SK-N-SH treated with all-trans-retinoic acid at 6 μM for 48 hours (cell line): ENCODE measurements at regions not wholly inside any gene's neighbourhood (a gene's known extent, or its start where the extent isn't known, plus 50 kb on each side); places are given as distances from the start of the nearest gene placed in this dataset.

Experiments
- ATAC-seq: fragments of 200-7000 bp; cut with Tn5 transposase; 3 replicates; pipeline ENCODE4 v1.9.1; 2020; ENCODE audit warnings: mild to moderate bottlenecking, moderate library complexity
- ARNTL ChIP-seq: fragments of 450-650 bp; formaldehyde crosslinking; IDR thresholded peaks from 2 replicates; pipeline ENCODE4 v1.5.0; 2020; ENCODE audit warnings: low read depth, mild to moderate bottlenecking, moderate library complexity, borderline replicate concordance
- BACH2 ChIP-seq: fragments of 250-450 bp; sonication (Bioruptor Pico); IDR thresholded peaks from 2 replicates; pipeline ENCODE4 v1.9.0; 2021; ENCODE audit warnings: mild to moderate bottlenecking, borderline replicate concordance
- CSDC2 ChIP-seq: fragments of 250-450 bp; sonication (Bioruptor Pico); IDR thresholded peaks from 2 replicates; pipeline ENCODE4 v1.5.0; 2020; ENCODE audit warnings: mild to moderate bottlenecking, moderate library complexity
- ESRRG ChIP-seq: fragments of 250-450 bp; sonication (Bioruptor Pico); IDR thresholded peaks from 2 replicates; pipeline ENCODE4 v1.6.1; 2021; ENCODE audit warnings: mild to moderate bottlenecking
- GLIS3 ChIP-seq: fragments of 250-450 bp; sonication (Bioruptor Pico); IDR thresholded peaks from 2 replicates; pipeline ENCODE4 v1.5.0; 2020; ENCODE audit warnings: mild to moderate bottlenecking, moderate library complexity
- ISL1 ChIP-seq: fragments of 250-450 bp; sonication (Bioruptor Pico); IDR thresholded peaks from 2 replicates; pipeline ENCODE4 v2.1.2; 2022; ENCODE audit warnings: mild to moderate bottlenecking, moderate library complexity
- OSR1 ChIP-seq: fragments of 250-450 bp; sonication (Bioruptor Pico); IDR thresholded peaks from 2 replicates; pipeline ENCODE4 v1.8.0; 2022; ENCODE audit warnings: moderate library complexity, mild to moderate bottlenecking, inconsistent platforms
- PPARA ChIP-seq: fragments of 250-450 bp; sonication (Bioruptor Pico); IDR thresholded peaks from 2 replicates; pipeline ENCODE4 v1.5.0; 2020; ENCODE audit warnings: mild to moderate bottlenecking, borderline replicate concordance
- RARB ChIP-seq: fragments of 250-450 bp; sonication (Bioruptor Pico); IDR thresholded peaks from 2 replicates; pipeline ENCODE4 v1.8.0; 2021; ENCODE audit warnings: mild to moderate bottlenecking, moderate library complexity
- TOX ChIP-seq: fragments of 250-450 bp; sonication (Bioruptor Pico); IDR thresholded peaks from 2 replicates; pipeline ENCODE4 v1.8.0; 2021; ENCODE audit warnings: mild to moderate bottlenecking, moderate library complexity, borderline replicate concordance
- ZC3H10 ChIP-seq: fragments of 250-450 bp; sonication (Bioruptor Pico); IDR thresholded peaks from 2 replicates; pipeline ENCODE4 v1.5.1; 2021; ENCODE audit warnings: mild to moderate bottlenecking, moderate library complexity
- ZFP3 ChIP-seq: fragments of 250-450 bp; sonication (Bioruptor Pico); IDR thresholded peaks from 2 replicates; pipeline ENCODE4 v1.5.0; 2020; ENCODE audit warnings: mild to moderate bottlenecking, moderate library complexity
- ZFP30 ChIP-seq: fragments of 450-650 bp; formaldehyde crosslinking; IDR thresholded peaks from 2 replicates; pipeline ENCODE4 v1.5.0; 2022; ENCODE audit warnings: mild to moderate bottlenecking, moderate library complexity
- ZNF565 ChIP-seq: fragments of 450-650 bp; formaldehyde crosslinking; conservative IDR thresholded peaks from 2 replicates; pipeline ENCODE4 v1.5.0; 2020; ENCODE audit warnings: low read depth, mild to moderate bottlenecking, moderate library complexity
- ZNF70 ChIP-seq: fragments of 450-650 bp; formaldehyde crosslinking; IDR thresholded peaks from 2 replicates; pipeline ENCODE4 v1.5.0; 2020; ENCODE audit warnings: mild to moderate bottlenecking, moderate library complexity
- ZNF8 ChIP-seq: fragments of 450-650 bp; formaldehyde crosslinking; IDR thresholded peaks from 2 replicates; pipeline ENCODE4 v1.5.0; 2020; ENCODE audit warnings: mild to moderate bottlenecking, moderate library complexity
- TF ChIP-seq, protein P1 (sequence below): fragments of 250-450 bp; sonication (Bioruptor Pico); IDR thresholded peaks from 2 replicates; pipeline ENCODE4 v1.5.1; 2021; ENCODE audit warnings: mild to moderate bottlenecking, moderate library complexity
- TF ChIP-seq, protein P2 (sequence below): fragments of 250-450 bp; sonication (Bioruptor Pico); IDR thresholded peaks from 2 replicates; pipeline ENCODE4 v1.8.0; 2020; ENCODE audit warnings: mild to moderate bottlenecking, moderate library complexity, borderline replicate concordance
- TF ChIP-seq, protein P3 (sequence below): fragments of 250-450 bp; sonication (Bioruptor Pico); IDR thresholded peaks from 2 replicates; pipeline ENCODE4 v1.5.1; 2020; ENCODE audit warnings: low read depth, mild to moderate bottlenecking, moderate library complexity
- TF ChIP-seq, protein P4 (sequence below): fragments of 250-450 bp; sonication (Bioruptor Pico); IDR thresholded peaks from 2 replicates; pipeline ENCODE4 v1.5.0; 2020; ENCODE audit warnings: mild to moderate bottlenecking, moderate library complexity
- TF ChIP-seq, protein P5 (sequence below): fragments of 250-450 bp; sonication (Bioruptor Pico); IDR thresholded peaks from 2 replicates; pipeline ENCODE4 v1.8.0; 2021; ENCODE audit warnings: low read depth, mild to moderate bottlenecking, moderate library complexity, borderline replicate concordance

DNA sequence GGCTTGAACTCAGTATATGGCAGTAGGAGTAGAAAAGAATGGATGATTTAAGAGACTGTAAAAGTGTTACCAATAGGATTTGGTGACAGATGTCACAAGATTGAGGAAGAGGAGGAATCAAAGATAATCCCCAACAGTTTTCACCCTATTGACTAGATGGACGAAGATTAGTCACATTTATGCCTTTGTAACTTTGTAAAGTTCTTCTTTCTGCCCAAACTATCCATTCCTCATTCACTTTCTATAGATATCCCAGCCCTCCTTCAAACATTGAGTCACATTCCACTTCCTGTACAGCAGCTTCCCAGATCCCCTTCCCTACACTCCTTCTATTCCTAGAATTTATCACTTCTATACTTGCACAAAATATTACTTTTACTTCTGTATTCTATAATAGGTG, 207.9 kb downstream of the BTG1 start:
- no peak for ATAC-seq
- TF ChIP-seq ESRRG (CRISPR knock-in tag), result no peak
- TF ChIP-seq, protein P1, sequence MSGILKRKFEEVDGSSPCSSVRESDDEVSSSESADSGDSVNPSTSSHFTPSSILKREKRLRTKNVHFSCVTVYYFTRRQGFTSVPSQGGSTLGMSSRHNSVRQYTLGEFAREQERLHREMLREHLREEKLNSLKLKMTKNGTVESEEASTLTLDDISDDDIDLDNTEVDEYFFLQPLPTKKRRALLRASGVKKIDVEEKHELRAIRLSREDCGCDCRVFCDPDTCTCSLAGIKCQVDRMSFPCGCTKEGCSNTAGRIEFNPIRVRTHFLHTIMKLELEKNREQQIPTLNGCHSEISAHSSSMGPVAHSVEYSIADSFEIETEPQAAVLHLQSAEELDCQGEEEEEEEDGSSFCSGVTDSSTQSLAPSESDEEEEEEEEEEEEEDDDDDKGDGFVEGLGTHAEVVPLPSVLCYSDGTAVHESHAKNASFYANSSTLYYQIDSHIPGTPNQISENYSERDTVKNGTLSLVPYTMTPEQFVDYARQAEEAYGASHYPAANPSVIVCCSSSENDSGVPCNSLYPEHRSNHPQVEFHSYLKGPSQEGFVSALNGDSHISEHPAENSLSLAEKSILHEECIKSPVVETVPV, result no peak
- TF ChIP-seq ZNF8 (CRISPR knock-in tag), result no peak
- no peak for TF ChIP-seq GLIS3 (CRISPR knock-in tag)
- TF ChIP-seq, protein P2, sequence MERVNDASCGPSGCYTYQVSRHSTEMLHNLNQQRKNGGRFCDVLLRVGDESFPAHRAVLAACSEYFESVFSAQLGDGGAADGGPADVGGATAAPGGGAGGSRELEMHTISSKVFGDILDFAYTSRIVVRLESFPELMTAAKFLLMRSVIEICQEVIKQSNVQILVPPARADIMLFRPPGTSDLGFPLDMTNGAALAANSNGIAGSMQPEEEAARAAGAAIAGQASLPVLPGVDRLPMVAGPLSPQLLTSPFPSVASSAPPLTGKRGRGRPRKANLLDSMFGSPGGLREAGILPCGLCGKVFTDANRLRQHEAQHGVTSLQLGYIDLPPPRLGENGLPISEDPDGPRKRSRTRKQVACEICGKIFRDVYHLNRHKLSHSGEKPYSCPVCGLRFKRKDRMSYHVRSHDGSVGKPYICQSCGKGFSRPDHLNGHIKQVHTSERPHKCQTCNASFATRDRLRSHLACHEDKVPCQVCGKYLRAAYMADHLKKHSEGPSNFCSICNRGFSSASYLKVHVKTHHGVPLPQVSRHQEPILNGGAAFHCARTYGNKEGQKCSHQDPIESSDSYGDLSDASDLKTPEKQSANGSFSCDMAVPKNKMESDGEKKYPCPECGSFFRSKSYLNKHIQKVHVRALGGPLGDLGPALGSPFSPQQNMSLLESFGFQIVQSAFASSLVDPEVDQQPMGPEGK (CRISPR knock-in tag), result no peak
- TF ChIP-seq ZFP3 (CRISPR knock-in tag), result no peak
- TF ChIP-seq, protein P3, sequence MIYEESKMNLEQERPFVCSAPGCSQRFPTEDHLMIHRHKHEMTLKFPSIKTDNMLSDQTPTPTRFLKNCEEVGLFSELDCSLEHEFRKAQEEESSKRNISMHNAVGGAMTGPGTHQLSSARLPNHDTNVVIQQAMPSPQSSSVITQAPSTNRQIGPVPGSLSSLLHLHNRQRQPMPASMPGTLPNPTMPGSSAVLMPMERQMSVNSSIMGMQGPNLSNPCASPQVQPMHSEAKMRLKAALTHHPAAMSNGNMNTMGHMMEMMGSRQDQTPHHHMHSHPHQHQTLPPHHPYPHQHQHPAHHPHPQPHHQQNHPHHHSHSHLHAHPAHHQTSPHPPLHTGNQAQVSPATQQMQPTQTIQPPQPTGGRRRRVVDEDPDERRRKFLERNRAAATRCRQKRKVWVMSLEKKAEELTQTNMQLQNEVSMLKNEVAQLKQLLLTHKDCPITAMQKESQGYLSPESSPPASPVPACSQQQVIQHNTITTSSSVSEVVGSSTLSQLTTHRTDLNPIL (CRISPR knock-in tag), result no peak
- no peak for TF ChIP-seq OSR1 (CRISPR knock-in tag)

DNA sequence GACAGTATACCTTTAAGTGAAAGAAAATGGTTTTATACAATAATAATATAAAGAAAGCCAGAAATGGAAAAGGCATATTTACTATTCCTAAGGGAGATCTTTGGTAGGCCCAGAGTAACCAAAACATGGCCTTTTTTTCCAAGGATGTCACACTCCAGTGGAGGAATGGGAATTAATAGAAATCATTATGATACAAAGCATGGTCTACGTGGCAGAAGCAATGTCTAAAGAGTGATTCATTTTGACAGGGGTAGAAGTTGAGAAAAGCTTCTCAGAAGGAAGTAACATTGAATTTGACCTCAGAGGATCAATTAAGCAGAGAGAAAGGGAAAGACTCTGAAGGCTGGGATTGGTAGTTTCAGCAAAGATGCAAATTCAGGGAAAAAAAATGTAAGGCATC, 208.6 kb downstream of the BTG1 start:
- no peak for ATAC-seq
- TF ChIP-seq, protein P4, sequence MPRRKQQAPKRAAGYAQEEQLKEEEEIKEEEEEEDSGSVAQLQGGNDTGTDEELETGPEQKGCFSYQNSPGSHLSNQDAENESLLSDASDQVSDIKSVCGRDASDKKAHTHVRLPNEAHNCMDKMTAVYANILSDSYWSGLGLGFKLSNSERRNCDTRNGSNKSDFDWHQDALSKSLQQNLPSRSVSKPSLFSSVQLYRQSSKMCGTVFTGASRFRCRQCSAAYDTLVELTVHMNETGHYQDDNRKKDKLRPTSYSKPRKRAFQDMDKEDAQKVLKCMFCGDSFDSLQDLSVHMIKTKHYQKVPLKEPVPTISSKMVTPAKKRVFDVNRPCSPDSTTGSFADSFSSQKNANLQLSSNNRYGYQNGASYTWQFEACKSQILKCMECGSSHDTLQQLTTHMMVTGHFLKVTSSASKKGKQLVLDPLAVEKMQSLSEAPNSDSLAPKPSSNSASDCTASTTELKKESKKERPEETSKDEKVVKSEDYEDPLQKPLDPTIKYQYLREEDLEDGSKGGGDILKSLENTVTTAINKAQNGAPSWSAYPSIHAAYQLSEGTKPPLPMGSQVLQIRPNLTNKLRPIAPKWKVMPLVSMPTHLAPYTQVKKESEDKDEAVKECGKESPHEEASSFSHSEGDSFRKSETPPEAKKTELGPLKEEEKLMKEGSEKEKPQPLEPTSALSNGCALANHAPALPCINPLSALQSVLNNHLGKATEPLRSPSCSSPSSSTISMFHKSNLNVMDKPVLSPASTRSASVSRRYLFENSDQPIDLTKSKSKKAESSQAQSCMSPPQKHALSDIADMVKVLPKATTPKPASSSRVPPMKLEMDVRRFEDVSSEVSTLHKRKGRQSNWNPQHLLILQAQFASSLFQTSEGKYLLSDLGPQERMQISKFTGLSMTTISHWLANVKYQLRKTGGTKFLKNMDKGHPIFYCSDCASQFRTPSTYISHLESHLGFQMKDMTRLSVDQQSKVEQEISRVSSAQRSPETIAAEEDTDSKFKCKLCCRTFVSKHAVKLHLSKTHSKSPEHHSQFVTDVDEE (CRISPR knock-in tag), result no peak
- TF ChIP-seq ZFP30 (CRISPR knock-in tag) (no peak), BACH2 (no peak), OSR1 (CRISPR knock-in tag) (no peak), ISL1 (no peak), ZNF8 (CRISPR knock-in tag) (no peak), ARNTL (CRISPR knock-in tag) (no peak), TOX (CRISPR knock-in tag) (no peak), ZC3H10 (CRISPR knock-in tag) (no peak), CSDC2 (CRISPR knock-in tag) (no peak), ESRRG (CRISPR knock-in tag) (no peak), RARB (CRISPR knock-in tag) (no peak)
- TF ChIP-seq, protein P5, sequence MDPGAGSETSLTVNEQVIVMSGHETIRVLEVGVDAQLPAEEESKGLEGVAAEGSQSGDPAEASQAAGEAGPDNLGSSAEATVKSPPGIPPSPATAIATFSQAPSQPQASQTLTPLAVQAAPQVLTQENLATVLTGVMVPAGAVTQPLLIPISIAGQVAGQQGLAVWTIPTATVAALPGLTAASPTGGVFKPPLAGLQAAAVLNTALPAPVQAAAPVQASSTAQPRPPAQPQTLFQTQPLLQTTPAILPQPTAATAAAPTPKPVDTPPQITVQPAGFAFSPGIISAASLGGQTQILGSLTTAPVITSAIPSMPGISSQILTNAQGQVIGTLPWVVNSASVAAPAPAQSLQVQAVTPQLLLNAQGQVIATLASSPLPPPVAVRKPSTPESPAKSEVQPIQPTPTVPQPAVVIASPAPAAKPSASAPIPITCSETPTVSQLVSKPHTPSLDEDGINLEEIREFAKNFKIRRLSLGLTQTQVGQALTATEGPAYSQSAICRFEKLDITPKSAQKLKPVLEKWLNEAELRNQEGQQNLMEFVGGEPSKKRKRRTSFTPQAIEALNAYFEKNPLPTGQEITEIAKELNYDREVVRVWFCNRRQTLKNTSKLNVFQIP (CRISPR knock-in tag), result no peak
- TF ChIP-seq, protein P3 (CRISPR knock-in tag), result no peak

DNA sequence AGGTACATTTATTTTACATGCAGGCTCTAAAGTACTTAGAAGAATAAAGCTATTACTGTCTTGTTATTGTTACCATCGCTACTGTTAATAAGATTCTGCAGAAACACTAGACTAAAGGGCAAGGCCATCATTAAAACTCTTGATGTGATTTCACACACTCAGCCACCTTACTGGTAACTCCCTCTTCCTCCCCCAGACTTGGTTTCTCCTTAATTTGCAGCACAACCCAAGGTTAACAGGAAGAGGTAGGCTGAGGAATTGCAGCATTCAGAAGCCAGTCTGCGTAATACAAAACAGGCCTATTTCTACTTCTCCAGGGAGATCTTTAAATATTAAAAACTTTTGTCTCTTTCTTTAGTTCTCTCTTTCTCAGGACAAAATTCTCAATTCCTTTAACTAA, 210.3 kb downstream of the BTG1 start:
- no peak for ATAC-seq
- TF ChIP-seq CSDC2 (CRISPR knock-in tag) (no peak), RARB (CRISPR knock-in tag) (no peak), ZNF565 (no peak), ARNTL (CRISPR knock-in tag) (no peak), ZNF8 (CRISPR knock-in tag) (no peak), GLIS3 (CRISPR knock-in tag) (no peak), ZNF70 (CRISPR knock-in tag) (no peak), ESRRG (CRISPR knock-in tag) (no peak), PPARA (CRISPR knock-in tag) (no peak), ISL1 (no peak)
- TF ChIP-seq, protein P2 (CRISPR knock-in tag), result no peak
